BLaER1 (cell line): ENCODE measurements at regions not wholly inside any gene's neighbourhood (a gene's known extent, or its start where the extent isn't known, plus 50 kb on each side); places are given as distances from the start of the nearest gene placed in this dataset.

ENCODE experiments used
- H3K27ac ChIP-seq: shearing (Covaris generic); formaldehyde crosslinking; 2 replicates; pipeline ENCODE4 v1.8.1; 2022
- H3K27me3 ChIP-seq: shearing (Covaris generic); formaldehyde crosslinking; 2 replicates; pipeline ENCODE4 v1.8.1; 2022
- H3K36me3 ChIP-seq: shearing (Covaris generic); formaldehyde crosslinking; 2 replicates; pipeline ENCODE4 v1.8.1; 2022
- H3K4me1 ChIP-seq: shearing (Covaris generic); formaldehyde crosslinking; 2 replicates; pipeline ENCODE4 v1.8.1; 2022
- H3K4me2 ChIP-seq: shearing (Covaris generic); formaldehyde crosslinking; 2 replicates; pipeline ENCODE4 v1.8.1; 2022
- H3K4me3 ChIP-seq: shearing (Covaris generic); formaldehyde crosslinking; 2 replicates; pipeline ENCODE4 v1.8.1; 2022
- H3K9ac ChIP-seq: shearing (Covaris generic); formaldehyde crosslinking; 2 replicates; pipeline ENCODE4 v1.8.1; 2022
- H3K9me3 ChIP-seq: shearing (Covaris generic); formaldehyde crosslinking; 2 replicates; pipeline ENCODE4 v1.8.1; 2022
- H4K20me1 ChIP-seq: shearing (Covaris generic); formaldehyde crosslinking; 2 replicates; pipeline ENCODE4 v1.8.1; 2022
- Cebpa-rat ChIP-seq: shearing (Covaris generic); IDR thresholded peaks from 2 replicates; pipeline ENCODE4 v1.8.1; 2022

DNA sequence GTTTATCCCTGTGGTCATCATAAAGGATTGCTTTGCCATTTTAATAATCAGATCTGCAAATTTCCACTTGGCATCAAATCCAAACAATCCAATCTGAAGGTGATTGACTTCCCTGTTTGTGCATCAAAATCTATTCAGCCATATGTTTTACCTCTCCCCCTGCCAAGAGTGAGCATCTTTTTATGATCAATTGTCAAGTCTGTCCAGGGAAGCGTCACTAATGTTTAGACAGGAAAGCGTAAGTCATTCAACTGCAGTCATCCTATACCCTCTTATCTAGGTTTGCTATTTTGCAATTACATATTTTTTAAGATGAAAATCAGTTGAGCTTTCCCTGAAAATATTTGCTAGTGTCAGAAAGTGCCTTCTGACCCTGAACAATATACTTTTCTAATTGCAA lies 1224.1 kb upstream of the SEL1L start:
- no peaks in the 10 kb centered on the region for H3K9me3 ChIP-seq
- no peak overlapping the region for H3K27ac ChIP-seq
- no peaks in the 10 kb centered on the region for H4K20me1 ChIP-seq
- no peak overlapping the region for H3K4me2 ChIP-seq
- no peaks in the 10 kb centered on the region for H3K27me3 ChIP-seq
- H3K4me3 ChIP-seq = no peak overlapping the region
- no peak overlapping the region for H3K9ac ChIP-seq
- TF ChIP-seq Cebpa-rat = no peak
- no peaks in the 10 kb centered on the region for H3K36me3 ChIP-seq
- H3K4me1 ChIP-seq = no peaks in the 10 kb centered on the region

DNA sequence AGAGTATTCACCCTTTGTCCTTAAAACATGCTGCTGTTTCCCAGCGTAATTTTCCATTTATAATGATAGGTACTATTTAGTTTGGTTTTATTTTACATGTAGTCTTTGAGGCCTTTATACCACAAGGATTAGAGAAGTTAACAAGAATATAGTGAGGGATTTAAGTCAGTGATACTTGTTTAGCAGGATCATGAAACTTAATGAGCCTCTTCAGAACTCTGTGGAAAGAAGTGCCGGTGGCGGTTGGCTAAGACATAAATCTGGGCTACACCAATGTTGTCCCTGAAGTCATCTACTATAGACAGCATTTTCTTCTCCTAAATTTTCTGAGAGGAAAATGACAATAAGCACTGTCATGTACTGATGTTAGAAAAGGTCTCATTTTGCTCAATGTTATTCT lies 1226.0 kb upstream of the SEL1L start:
- no peak overlapping the region for H3K4me3 ChIP-seq
- H3K9ac ChIP-seq = no peak overlapping the region
- H3K27ac ChIP-seq = no peak overlapping the region
- no peaks in the 10 kb centered on the region for H3K36me3 ChIP-seq
- H3K4me2 ChIP-seq = no peak overlapping the region
- H3K27me3 ChIP-seq = no peaks in the 10 kb centered on the region
- H3K4me1 ChIP-seq = no peaks in the 10 kb centered on the region
- no peaks in the 10 kb centered on the region for H3K9me3 ChIP-seq
- no peaks in the 10 kb centered on the region for H4K20me1 ChIP-seq
- TF ChIP-seq Cebpa-rat = no peak

DNA sequence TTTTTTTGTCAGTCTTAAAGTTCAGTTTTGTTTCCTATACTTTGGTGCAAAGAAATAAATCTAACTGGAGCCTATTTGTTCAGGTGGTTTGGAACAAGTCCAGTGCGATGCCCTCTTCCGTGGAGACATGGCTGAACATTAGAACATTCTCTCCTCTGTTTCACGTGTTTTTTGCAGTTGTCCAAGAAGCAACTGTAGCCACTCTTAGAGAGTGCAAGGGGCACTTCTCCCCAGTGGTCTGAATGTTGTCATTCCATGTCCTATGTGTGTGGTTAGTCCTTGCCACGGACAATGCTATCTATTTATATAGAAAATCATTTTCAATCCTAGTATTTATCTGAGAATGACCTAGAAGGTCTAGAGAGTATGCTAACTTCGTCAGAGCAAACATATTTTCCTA lies 1232.5 kb upstream of the SEL1L start:
- H4K20me1 ChIP-seq = no peaks in the 10 kb centered on the region
- TF ChIP-seq Cebpa-rat = no peak
- H3K9ac ChIP-seq = no peak overlapping the region
- no peak overlapping the region for H3K27ac ChIP-seq
- no peak overlapping the region for H3K4me3 ChIP-seq
- no peak overlapping the region for H3K4me2 ChIP-seq
- H3K9me3 ChIP-seq = no peaks in the 10 kb centered on the region
- no peaks in the 10 kb centered on the region for H3K27me3 ChIP-seq
- no peaks in the 10 kb centered on the region for H3K36me3 ChIP-seq
- H3K4me1 ChIP-seq = no peaks in the 10 kb centered on the region

DNA sequence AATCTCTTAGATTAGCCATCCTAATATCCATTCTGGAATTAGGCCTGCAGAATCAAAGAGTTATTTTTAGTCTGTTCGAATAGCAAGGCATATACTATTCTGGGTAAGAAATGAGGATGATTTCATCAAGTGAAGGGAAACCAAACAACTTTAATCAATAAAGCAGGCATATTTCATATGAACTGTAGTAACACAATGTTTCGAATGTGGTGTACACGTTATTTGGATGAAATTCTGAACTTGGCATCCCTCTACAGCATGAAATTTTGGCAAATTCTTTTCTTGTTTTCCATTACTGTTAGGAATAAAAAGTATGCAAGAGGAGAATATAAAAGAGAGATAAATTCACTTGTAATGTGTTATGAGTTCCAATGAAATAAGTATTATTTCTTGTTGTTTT lies 1233.3 kb upstream of the SEL1L start:
- no peaks in the 10 kb centered on the region for H4K20me1 ChIP-seq
- TF ChIP-seq Cebpa-rat = no peak
- H3K9me3 ChIP-seq = no peaks in the 10 kb centered on the region
- H3K9ac ChIP-seq = no peak overlapping the region
- H3K4me1 ChIP-seq = no peaks in the 10 kb centered on the region
- H3K4me2 ChIP-seq = no peak overlapping the region
- no peaks in the 10 kb centered on the region for H3K27me3 ChIP-seq
- no peak overlapping the region for H3K27ac ChIP-seq
- H3K4me3 ChIP-seq = no peak overlapping the region
- no peaks in the 10 kb centered on the region for H3K36me3 ChIP-seq

DNA sequence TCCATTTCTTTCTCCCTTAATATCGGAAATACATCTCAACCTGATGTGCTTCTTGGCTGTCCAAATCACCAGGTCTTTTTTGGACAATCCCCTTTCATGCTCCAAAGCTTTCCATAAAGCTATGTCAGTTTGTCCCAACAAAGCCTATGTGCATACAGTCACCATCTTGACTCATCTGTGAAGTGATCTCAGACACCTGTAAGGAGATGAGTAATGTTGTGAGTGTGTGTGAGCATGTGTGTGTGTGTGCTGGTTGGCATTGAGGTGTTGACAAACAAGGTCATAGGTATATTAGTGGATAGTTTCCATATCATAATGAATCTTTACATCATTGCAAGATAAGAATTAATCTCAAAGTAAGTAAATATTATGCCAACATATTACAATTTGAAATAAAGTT lies 1243.3 kb upstream of the SEL1L start:
- H3K4me3 ChIP-seq = no peak overlapping the region

DNA sequence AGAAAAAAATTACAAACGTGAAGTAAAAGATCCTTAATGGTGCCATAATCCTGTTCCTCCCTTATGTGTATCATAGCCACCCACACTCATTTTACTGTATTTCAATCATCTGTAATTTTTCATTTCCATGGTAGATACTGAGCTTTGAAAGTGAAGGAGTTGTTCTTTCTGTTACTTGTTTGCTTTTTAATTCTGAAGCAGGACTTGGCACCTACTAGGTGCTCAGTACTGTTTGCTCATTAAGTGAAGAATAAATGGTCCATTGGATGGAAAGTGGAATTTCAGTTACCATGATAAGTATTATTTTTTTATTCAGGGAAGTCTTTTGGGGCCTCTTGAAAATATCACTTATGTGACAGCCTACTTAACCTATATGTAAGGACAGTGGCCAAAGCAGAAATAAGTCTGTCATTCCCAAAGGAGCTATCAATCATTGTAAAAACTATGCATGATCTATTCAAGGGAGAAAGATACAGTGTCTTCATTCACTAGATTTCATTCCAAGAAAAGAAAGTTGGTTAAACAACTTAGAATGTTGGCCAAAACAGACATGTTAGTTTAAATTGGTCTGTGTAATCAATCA lies 1244.4 kb upstream of the SEL1L start:
- no peaks in the 10 kb centered on the region for H3K9me3 ChIP-seq
- no peaks in the 10 kb centered on the region for H3K4me1 ChIP-seq
- no peak overlapping the region for H3K9ac ChIP-seq
- no peaks in the 10 kb centered on the region for H4K20me1 ChIP-seq
- no peak for TF ChIP-seq Cebpa-rat
- H3K36me3 ChIP-seq = no peaks in the 10 kb centered on the region
- no peaks in the 10 kb centered on the region for H3K27me3 ChIP-seq
- no peak overlapping the region for H3K4me2 ChIP-seq
- H3K27ac ChIP-seq = no peak overlapping the region
- H3K4me3 ChIP-seq = no peak overlapping the region

More for the DNA sequence above, 1243.3 kb upstream of the SEL1L start:
- H3K27me3 ChIP-seq = no peaks in the 10 kb centered on the region
- no peak overlapping the region for H3K27ac ChIP-seq
- no peak for TF ChIP-seq Cebpa-rat
- no peak overlapping the region for H3K9ac ChIP-seq
- no peaks in the 10 kb centered on the region for H3K4me1 ChIP-seq
- H3K9me3 ChIP-seq = no peaks in the 10 kb centered on the region
- H4K20me1 ChIP-seq = no peaks in the 10 kb centered on the region
- H3K36me3 ChIP-seq = no peaks in the 10 kb centered on the region
- H3K4me2 ChIP-seq = no peak overlapping the region

DNA sequence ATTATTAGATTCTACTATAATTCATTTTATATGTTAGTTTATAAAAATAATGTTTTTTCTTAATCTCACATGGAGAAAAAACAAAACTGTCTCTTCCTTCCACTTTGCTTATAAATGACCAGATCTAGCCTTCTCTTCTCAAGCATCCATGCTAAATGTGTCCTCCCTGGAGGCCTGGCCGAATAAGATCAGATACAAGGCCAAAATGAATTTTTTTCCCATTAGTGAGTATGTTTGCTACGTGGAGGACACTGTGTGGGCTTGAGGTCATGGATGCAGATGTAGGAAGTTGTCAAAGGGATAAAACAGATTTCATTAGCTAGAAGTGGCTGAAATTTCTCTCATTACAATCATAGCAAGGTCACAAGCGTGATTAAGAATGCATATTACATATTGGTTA lies 1244.9 kb upstream of the SEL1L start:
- Histone ChIP-seq H3K4me1 (no peaks in the 10 kb centered on the region), H3K4me3 (no peak overlapping the region), H4K20me1 (no peaks in the 10 kb centered on the region), H3K27me3 (no peaks in the 10 kb centered on the region), H3K9ac (no peak overlapping the region), H3K4me2 (no peak overlapping the region), H3K9me3 (no peaks in the 10 kb centered on the region), H3K27ac (no peak overlapping the region), H3K36me3 (no peaks in the 10 kb centered on the region)
- no peak for TF ChIP-seq Cebpa-rat

DNA sequence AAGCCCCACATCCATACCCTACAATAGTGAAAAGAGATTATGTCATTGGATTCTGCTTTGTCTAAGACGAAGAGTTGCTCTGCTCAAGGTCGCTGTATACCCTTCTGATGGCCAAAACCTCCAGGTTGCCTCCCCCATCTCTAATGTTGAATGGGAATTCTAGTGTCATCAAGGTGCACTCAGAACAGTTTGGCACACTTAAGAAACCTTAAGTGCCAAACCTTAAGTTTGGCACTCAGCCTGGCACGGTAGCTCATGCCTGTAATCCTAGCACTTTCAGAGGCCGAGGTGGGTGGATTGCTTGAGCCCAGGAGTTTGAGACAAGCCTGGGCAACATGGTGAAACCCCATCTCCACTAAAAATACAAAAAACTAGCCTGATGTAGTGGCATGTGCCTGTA lies 1245.6 kb upstream of the SEL1L start:
- no peaks in the 10 kb centered on the region for H3K9me3 ChIP-seq
- no peaks in the 10 kb centered on the region for H3K36me3 ChIP-seq
- H4K20me1 ChIP-seq = no peaks in the 10 kb centered on the region
- TF ChIP-seq Cebpa-rat = no peak
- H3K9ac ChIP-seq = no peak overlapping the region
- H3K4me3 ChIP-seq = no peak overlapping the region
- H3K27ac ChIP-seq = no peak overlapping the region
- no peaks in the 10 kb centered on the region for H3K27me3 ChIP-seq
- no peaks in the 10 kb centered on the region for H3K4me1 ChIP-seq
- no peak overlapping the region for H3K4me2 ChIP-seq

DNA sequence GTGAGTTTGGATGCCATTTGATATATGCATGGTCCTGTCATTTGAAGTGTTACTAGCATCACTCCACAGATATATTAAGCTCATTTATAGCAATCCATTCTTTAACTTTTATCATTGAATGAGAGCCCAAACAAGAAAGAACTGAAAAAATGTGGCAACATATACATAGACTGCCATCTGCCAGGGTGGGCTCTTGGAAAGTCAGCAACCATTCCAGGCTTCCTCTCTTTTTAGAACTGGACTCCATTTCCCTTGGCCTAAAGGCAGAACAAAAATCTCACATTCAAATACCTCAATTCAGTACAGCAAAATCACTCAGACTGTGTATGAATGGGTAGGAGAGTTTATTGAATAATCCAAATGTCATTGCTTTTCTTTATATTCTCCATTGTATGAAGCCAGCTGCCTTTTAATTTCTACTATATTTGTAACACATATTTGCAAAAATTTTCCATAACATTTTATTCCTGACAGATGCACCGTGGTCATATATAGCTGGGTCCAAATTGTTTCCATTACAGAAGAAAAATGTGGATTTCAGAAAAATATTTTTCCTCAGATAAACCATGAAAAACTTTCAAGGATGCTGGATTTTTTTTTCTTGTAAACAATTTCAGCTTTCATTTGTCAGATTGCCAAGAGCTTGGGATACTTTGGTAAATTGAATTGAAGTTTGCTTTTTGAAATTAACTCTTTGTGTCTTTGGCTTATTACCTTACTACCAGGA lies 1252.3 kb upstream of the SEL1L start:
- no peaks in the 10 kb centered on the region for H3K4me1 ChIP-seq
- no peak overlapping the region for H3K27ac ChIP-seq
- H3K9ac ChIP-seq = no peak overlapping the region
- H4K20me1 ChIP-seq = no peaks in the 10 kb centered on the region
- H3K4me3 ChIP-seq = no peak overlapping the region
- H3K36me3 ChIP-seq = no peaks in the 10 kb centered on the region
- no peak overlapping the region for H3K4me2 ChIP-seq
- H3K9me3 ChIP-seq = no peaks in the 10 kb centered on the region
- no peak for TF ChIP-seq Cebpa-rat
- H3K27me3 ChIP-seq = no peaks in the 10 kb centered on the region

DNA sequence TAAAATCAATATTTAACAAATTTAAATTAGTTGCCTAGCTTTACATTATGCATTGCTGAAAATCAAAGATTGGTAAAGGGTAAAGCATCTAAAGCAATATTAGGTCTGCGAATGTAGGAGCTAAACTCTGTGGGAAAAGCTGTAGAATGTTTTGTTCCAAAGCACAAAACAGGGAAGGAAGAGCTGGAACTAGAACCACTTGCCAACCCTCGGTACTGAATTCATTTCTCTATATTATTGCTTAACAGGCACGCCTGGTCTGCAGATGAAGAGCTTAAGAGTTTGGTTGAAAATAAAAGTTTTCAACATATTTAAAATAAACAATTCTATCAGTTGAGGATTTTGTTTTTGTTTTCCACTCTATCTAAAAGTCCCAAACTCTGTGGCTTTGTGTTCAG lies 1252.8 kb upstream of the SEL1L start:
- no peak overlapping the region for H3K4me2 ChIP-seq
- no peak overlapping the region for H3K9ac ChIP-seq
- H3K27ac ChIP-seq = no peak overlapping the region
- H3K27me3 ChIP-seq = no peaks in the 10 kb centered on the region
- no peak overlapping the region for H3K4me3 ChIP-seq
- no peaks in the 10 kb centered on the region for H4K20me1 ChIP-seq
- H3K36me3 ChIP-seq = no peaks in the 10 kb centered on the region
- H3K4me1 ChIP-seq = no peaks in the 10 kb centered on the region
- TF ChIP-seq Cebpa-rat = no peak
- no peaks in the 10 kb centered on the region for H3K9me3 ChIP-seq
